ENCODE measurements at regions not wholly inside any gene's neighbourhood (a gene's known extent, or its start where the extent isn't known, plus 50 kb on each side); places are given as distances from the start of the nearest gene placed in this dataset.
A peak's percentile ranks its signal among the peaks of the same experiment; 100 is the strongest.
"Not testable (repeated sequence)": the region's sequence is repeated elsewhere in the genome, so short reads cannot be mapped to it uniquely, and the experiment has no call there.

- DNase-seq (ENCODE audit: low read depth): peak; percentile 83
These were observed 141.0 kb upstream of the KCNJ18 start for GRCh38 chr17:21551081-21551881.

- DNase-seq (ENCODE audit: low read depth): not testable (repeated sequence)
These were observed 133.4 kb upstream of the KCNJ18 start for GRCh38 chr17:21558921-21559320.

DNA sequence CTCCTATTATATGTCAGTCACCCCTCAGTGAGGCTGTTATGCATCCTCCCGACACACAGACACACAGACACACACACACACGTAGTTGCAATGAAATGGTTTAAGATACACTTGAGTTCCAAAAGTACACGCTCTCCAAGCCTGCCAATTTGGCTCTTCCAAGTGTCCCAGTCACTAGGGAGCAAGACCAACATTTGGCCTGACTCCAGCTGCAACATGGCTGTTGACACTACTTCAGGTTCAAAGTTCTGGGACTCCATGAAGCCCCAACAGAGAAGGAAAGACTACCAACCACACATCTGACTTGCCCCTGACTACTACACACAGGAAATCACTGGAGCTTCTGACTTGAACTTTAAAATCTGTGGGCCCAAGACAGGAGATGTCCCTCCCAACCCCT is 128.1 kb upstream of the KCNJ18 start:
- DNase-seq (ENCODE audit: low read depth): no peak

- DNase-seq (ENCODE audit: low read depth): not testable (repeated sequence)
These were observed 127.6 kb upstream of the KCNJ18 start for GRCh38 chr17:21564757-21565156.

GRCh38 chr17:21570427-21570826 is 121.9 kb upstream of the KCNJ18 start:
- DNase-seq (ENCODE audit: low read depth): not testable (repeated sequence)

DNA sequence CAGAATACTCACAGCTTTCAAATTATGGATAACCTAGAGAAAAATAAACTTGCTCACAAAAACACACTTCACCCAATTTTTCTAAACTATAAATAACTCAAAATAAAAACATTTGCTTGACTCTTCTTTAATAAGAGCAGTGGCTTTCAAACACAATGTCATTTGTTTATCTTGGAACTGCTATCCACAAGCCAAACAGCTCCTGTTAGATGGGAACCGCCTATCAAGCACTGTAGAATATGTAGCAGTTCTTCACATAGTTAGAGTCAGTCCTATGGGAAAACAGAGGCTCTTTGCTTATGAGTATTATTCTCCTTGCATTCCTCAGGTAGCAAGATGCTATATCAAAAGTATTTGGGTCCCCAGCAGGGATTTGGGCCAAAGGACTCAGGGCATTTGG is 120.2 kb upstream of the KCNJ18 start:
- not testable (repeated sequence) for DNase-seq (ENCODE audit: low read depth)

GRCh38 chr17:21573271-21573960 is 118.9 kb upstream of the KCNJ18 start:
- DNase-seq (ENCODE audit: low read depth): not testable (repeated sequence)

GRCh38 chr17:21573961-21574610 is 118.2 kb upstream of the KCNJ18 start:
- no peak for DNase-seq (ENCODE audit: low read depth)

DNA sequence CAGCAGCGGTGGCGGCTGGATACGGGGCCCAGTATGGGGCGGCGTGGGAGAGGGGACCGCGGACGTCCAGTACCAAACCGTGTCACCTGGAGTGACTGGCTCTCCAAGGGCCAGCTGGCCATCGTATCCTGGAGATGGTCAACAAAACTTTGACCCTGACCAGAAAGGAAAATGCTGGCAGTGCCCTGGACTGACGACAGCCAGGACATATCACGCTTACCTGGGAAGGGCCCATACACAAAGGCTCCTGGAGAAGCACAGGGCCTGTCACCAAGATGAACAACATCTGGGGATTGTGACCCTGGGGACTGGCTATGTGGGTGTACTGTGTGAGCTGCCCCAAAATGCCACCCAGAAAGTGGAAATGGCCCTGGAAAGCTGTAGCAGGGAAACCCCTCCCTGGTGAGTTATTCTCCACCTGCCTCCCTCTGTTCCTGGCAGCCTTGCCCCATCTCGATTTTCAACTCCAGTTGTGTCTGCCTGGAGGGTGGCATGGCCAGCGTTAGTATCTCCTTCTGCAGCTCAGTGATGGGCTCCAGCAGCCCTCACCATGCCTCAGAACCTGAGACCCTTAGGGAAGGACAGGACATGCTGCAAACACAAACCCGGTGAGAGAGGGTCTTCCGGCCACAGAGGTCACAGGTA is 117.6 kb upstream of the KCNJ18 start:
- not testable (repeated sequence) for DNase-seq (ENCODE audit: low read depth)

DNA sequence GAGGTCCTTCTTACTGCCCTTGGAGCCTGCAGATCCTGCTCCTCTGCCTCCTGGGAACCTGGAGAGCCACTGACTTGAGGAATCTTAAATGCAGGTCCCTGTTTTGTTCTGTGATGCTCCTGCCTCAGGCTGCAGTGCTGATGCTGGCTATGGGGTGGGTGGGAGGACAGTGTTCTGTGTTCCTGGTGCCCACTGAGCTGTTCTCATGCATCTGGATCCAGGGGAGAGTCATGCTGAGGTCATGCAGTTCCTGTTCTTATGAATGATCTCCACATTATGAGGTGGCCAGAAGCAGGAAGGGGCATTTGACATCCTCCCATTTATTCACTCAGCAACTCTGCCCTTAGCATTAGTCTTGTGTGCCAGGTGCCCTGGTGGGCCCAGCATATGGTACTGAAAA is 113.5 kb upstream of the KCNJ18 start:
- not testable (repeated sequence) for DNase-seq (ENCODE audit: low read depth)

DNA sequence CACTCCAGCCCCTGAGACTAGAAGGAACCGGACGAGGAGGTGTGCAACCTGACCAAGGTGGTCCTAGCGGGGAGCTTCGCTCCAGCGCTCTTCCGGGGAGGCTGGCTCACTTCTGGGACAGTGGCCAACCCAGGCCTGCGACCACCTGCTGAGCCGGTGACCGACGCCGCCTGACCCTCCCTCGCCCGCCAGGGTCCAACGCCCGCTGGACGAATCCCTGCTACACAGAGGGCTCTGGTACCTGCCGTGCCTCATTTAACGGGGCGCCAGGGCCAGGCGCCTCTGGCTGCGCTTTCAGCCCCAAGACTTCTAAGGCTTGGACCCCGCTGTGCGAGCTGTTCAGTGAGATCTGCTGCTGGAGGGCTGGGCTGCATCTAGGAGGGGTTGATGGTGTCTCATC is 99.5 kb upstream of the KCNJ18 start:
- no peak for DNase-seq (ENCODE audit: low read depth)

DNA sequence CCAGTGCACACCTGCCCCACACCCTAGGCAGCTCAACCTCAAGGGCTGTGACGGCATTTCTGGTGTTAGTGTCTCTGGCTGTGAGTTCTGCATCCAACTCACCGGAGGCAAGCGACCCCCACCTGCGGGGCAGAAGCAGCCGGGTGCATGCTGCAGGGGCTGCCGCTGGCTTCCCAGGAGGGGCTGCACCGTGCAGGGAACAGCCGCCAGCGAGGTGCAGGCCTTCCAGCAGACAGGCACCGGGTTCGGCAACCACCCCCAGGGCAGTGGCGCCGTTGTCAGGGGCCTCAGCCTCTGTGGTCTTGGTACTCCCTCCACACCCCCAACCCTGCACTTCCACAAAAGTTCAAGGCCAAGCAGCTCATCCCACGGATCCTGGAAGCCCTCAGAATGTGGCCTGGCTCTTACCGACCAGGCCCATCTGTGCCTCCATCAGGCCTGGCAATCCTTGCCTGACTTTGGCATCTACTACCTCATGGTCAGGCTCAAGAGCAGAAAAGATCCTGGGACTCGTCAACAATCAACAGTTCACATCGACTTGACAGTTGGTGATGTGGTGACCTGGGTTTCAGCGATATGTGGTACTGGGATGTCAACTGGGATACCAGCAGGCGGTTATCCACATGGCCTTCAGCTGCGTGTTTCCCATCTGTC is 98.7 kb upstream of the KCNJ18 start:
- not testable (repeated sequence) for DNase-seq (ENCODE audit: low read depth)

DNA sequence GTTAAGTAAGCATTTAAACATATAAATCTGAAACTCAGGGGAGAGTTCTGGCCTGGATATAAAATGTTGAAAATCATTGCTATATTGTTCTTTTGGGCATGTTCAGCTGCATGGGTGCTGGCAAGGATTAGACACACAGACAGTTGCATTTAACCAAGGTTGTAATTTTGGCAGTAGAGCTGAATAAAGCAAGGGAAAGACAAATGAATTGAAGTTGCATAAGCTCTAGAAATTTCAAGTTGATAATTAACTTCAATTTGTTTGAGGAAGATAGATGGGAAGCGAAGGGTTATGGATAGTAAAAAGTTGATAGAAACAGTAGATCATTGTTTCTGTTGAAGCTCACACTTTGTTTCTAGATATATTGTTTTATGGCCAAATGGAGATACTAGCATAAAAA is 97.2 kb upstream of the KCNJ18 start:
- no peak for DNase-seq (ENCODE audit: low read depth)

- DNase-seq (ENCODE audit: low read depth): no peak
These were observed 90.1 kb upstream of the KCNJ18 start for GRCh38 chr17:21602176-21602575.

- DNase-seq (ENCODE audit: low read depth): not testable (repeated sequence)
These were observed 89.0 kb upstream of the KCNJ18 start for GRCh38 chr17:21603292-21603691.

DNA sequence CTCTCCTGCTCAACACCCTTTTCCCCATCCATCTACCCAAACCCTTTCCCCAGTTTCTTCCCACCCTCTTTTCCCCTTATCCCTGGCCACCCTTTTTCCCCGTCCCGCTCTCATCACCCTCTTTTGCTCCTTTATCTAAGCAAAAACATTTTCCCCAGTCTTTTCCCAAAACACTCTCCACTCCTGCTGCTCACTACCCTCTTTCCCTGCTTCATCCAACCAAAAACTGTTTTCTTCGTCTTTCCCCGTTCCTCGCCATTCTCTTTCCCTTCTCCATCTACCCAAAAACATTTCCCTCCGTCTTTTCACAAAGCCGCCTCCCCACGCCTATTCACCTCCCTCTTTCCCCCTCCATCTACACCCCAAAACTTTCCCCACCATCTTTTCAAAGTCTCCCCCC is 80.9 kb upstream of the KCNJ18 start:
- DNase-seq (ENCODE audit: low read depth): not testable (repeated sequence)

DNA sequence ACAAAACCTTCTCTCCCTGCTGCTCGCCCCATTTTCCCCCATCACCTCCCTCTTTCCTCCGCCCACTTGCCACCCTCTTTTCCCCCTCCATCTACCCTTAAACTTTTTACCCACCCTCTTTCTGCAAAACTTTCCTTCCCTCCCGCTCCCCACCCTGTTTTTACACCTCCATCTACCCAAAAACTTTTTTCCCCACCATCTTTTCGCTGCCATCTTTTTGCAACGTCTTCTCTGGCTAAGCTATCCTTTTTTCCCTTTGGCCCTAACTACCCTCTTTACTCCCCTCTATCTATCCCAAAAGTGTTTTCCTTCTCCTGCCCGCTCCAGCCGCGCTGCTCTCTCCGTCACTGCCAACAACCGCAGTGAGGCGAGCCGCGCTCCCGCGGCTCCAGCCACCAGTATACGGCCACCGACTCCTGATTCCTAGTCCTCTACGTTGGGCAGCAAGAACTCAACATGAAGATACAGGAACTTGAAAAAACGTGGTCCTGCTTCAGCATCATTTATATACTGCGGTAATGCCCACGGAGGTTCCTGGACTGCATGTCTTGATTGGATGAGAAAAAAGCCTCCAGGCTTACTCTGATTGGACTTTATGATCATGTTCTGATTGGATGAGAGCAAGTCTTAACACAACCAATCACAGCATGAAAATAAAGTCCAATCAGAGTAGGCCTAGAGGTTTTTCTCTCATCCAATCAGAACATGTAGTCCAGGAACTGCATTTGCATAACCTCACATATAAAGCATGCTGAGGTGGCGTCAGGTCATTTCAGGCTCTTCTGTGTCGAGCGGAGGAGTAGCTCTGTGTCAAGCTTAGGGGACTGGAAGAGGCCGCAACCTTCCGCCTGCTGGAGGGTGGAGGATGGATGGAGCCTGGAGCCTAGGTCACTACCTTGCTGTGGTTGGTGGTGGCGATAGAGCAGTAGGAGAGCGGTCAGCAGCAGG is 79.9 kb upstream of the KCNJ18 start:
- DNase-seq (ENCODE audit: low read depth): not testable (repeated sequence)

DNA sequence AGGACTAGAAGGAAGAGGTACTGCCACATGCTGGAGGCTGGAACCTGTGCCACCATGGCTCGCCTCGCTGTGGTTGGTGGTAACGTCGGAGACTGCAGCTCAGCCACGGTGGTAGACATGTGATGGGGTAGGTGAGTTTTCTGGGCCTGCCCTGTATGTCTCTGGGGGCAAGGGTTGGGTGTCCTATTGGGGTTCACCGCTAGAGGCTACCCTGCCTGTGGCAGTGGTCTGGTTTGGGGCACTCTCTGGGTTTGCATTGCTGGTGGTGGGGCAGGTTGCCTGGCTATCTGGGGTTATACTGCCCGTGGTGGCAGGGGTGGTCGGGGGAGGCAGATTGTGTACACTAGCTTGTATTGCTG is 79.3 kb upstream of the KCNJ18 start:
- DNase-seq (ENCODE audit: low read depth): no peak

GRCh38 chr17:21626987-21627386 is 65.3 kb upstream of the KCNJ18 start:
- DNase-seq (ENCODE audit: low read depth): not testable (repeated sequence)
